ENCODE measurements at regions not wholly inside any gene's neighbourhood (a gene's known extent, or its start where the extent isn't known, plus 50 kb on each side); places are given as distances from the start of the nearest gene placed in this dataset.

- TF ChIP-seq CREM (CRISPR knock-in tag; IDR thresholded peaks at IDR 0.05) (no peak), NFE2L1 (CRISPR knock-in tag; IDR thresholded peaks at IDR 0.05) (no peak), TP53 (CRISPR knock-in tag; IDR thresholded peaks at IDR 0.05) (no peak), TCF7 (CRISPR knock-in tag; IDR thresholded peaks at IDR 0.05; ENCODE audit: low read depth) (no peak), NFATC4 (CRISPR knock-in tag; IDR thresholded peaks at IDR 0.05) (no peak), AR (CRISPR knock-in tag; IDR thresholded peaks at IDR 0.05) (no peak), ATF3 (CRISPR knock-in tag; conservative IDR thresholded peaks at IDR 0.05) (no peak)
Measured at GRCh38 chr5:85732185-85732584, 885.6 kb upstream of the COX7C start (continued).

- TF ChIP-seq CTCF (IDR thresholded peaks at IDR 0.05): no peak
- TF ChIP-seq, protein P1, sequence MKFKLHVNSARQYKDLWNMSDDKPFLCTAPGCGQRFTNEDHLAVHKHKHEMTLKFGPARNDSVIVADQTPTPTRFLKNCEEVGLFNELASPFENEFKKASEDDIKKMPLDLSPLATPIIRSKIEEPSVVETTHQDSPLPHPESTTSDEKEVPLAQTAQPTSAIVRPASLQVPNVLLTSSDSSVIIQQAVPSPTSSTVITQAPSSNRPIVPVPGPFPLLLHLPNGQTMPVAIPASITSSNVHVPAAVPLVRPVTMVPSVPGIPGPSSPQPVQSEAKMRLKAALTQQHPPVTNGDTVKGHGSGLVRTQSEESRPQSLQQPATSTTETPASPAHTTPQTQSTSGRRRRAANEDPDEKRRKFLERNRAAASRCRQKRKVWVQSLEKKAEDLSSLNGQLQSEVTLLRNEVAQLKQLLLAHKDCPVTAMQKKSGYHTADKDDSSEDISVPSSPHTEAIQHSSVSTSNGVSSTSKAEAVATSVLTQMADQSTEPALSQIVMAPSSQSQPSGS (CRISPR knock-in tag; IDR thresholded peaks at IDR 0.05; ENCODE audit: borderline replicate concordance, low read depth): no peak
- no peak for TF ChIP-seq GABPB1 (CRISPR knock-in tag; IDR thresholded peaks at IDR 0.05)
- TF ChIP-seq, protein P2, sequence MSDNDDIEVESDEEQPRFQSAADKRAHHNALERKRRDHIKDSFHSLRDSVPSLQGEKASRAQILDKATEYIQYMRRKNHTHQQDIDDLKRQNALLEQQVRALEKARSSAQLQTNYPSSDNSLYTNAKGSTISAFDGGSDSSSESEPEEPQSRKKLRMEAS (CRISPR knock-in tag; IDR thresholded peaks at IDR 0.05): no peak
- TF ChIP-seq SOX15 (CRISPR knock-in tag; IDR thresholded peaks at IDR 0.05): no peak
- no peak for TF ChIP-seq MXD4 (CRISPR knock-in tag; IDR thresholded peaks at IDR 0.05; ENCODE audit: borderline replicate concordance)
- TF ChIP-seq, protein P3, sequence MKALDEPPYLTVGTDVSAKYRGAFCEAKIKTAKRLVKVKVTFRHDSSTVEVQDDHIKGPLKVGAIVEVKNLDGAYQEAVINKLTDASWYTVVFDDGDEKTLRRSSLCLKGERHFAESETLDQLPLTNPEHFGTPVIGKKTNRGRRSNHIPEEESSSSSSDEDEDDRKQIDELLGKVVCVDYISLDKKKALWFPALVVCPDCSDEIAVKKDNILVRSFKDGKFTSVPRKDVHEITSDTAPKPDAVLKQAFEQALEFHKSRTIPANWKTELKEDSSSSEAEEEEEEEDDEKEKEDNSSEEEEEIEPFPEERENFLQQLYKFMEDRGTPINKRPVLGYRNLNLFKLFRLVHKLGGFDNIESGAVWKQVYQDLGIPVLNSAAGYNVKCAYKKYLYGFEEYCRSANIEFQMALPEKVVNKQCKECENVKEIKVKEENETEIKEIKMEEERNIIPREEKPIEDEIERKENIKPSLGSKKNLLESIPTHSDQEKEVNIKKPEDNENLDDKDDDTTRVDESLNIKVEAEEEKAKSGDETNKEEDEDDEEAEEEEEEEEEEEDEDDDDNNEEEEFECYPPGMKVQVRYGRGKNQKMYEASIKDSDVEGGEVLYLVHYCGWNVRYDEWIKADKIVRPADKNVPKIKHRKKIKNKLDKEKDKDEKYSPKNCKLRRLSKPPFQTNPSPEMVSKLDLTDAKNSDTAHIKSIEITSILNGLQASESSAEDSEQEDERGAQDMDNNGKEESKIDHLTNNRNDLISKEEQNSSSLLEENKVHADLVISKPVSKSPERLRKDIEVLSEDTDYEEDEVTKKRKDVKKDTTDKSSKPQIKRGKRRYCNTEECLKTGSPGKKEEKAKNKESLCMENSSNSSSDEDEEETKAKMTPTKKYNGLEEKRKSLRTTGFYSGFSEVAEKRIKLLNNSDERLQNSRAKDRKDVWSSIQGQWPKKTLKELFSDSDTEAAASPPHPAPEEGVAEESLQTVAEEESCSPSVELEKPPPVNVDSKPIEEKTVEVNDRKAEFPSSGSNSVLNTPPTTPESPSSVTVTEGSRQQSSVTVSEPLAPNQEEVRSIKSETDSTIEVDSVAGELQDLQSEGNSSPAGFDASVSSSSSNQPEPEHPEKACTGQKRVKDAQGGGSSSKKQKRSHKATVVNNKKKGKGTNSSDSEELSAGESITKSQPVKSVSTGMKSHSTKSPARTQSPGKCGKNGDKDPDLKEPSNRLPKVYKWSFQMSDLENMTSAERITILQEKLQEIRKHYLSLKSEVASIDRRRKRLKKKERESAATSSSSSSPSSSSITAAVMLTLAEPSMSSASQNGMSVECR (CRISPR knock-in tag; IDR thresholded peaks at IDR 0.05; ENCODE audit: borderline replicate concordance): no peak
- no peak for TF ChIP-seq ZNF121 (CRISPR knock-in tag; IDR thresholded peaks at IDR 0.05)
- TF ChIP-seq, protein P4, sequence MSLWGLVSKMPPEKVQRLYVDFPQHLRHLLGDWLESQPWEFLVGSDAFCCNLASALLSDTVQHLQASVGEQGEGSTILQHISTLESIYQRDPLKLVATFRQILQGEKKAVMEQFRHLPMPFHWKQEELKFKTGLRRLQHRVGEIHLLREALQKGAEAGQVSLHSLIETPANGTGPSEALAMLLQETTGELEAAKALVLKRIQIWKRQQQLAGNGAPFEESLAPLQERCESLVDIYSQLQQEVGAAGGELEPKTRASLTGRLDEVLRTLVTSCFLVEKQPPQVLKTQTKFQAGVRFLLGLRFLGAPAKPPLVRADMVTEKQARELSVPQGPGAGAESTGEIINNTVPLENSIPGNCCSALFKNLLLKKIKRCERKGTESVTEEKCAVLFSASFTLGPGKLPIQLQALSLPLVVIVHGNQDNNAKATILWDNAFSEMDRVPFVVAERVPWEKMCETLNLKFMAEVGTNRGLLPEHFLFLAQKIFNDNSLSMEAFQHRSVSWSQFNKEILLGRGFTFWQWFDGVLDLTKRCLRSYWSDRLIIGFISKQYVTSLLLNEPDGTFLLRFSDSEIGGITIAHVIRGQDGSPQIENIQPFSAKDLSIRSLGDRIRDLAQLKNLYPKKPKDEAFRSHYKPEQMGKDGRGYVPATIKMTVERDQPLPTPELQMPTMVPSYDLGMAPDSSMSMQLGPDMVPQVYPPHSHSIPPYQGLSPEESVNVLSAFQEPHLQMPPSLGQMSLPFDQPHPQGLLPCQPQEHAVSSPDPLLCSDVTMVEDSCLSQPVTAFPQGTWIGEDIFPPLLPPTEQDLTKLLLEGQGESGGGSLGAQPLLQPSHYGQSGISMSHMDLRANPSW (CRISPR knock-in tag; conservative IDR thresholded peaks at IDR 0.05; ENCODE audit: low read depth): no peak
- ATAC-seq (no peak), DNase-seq (ENCODE audit: low spot score) (no peak)
- no peak overlapping the region for H3K4me3 Mint-ChIP-seq
- H3K27ac Mint-ChIP-seq: no peak overlapping the region
- ChIA-PET CTCF (no interaction called here), POLR2A (no interaction called here)
- no peaks in the 10 kb centered on the region for H3K27me3 Mint-ChIP-seq (ENCODE audit: low read depth)
- peaks cover 30% of the 10 kb centered on the region for H3K36me3 Mint-ChIP-seq
- H3K4me1 Mint-ChIP-seq: peaks cover 5% of the 10 kb centered on the region
- peaks cover 52% of the 10 kb centered on the region for H3K9me3 Mint-ChIP-seq
Measured at GRCh38 chr5:85741972-85742371, 875.8 kb upstream of the COX7C start.
